BLaER1 (cell line): ENCODE measurements at regions not wholly inside any gene's neighbourhood (a gene's known extent, or its start where the extent isn't known, plus 50 kb on each side); places are given as distances from the start of the nearest gene placed in this dataset.
"Not testable (repeated sequence)": the region's sequence is repeated elsewhere in the genome, so short reads cannot be mapped to it uniquely, and the experiment has no call there.

Source experiments
- H3K27ac ChIP-seq: shearing (Covaris generic); formaldehyde crosslinking; 2 replicates; pipeline ENCODE4 v1.8.1; 2022
- H3K27me3 ChIP-seq: shearing (Covaris generic); formaldehyde crosslinking; 2 replicates; pipeline ENCODE4 v1.8.1; 2022
- H3K36me3 ChIP-seq: shearing (Covaris generic); formaldehyde crosslinking; 2 replicates; pipeline ENCODE4 v1.8.1; 2022
- H3K4me1 ChIP-seq: shearing (Covaris generic); formaldehyde crosslinking; 2 replicates; pipeline ENCODE4 v1.8.1; 2022
- H3K4me2 ChIP-seq: shearing (Covaris generic); formaldehyde crosslinking; 2 replicates; pipeline ENCODE4 v1.8.1; 2022
- H3K4me3 ChIP-seq: shearing (Covaris generic); formaldehyde crosslinking; 2 replicates; pipeline ENCODE4 v1.8.1; 2022
- H3K9ac ChIP-seq: shearing (Covaris generic); formaldehyde crosslinking; 2 replicates; pipeline ENCODE4 v1.8.1; 2022
- H3K9me3 ChIP-seq: shearing (Covaris generic); formaldehyde crosslinking; 2 replicates; pipeline ENCODE4 v1.8.1; 2022
- H4K20me1 ChIP-seq: shearing (Covaris generic); formaldehyde crosslinking; 2 replicates; pipeline ENCODE4 v1.8.1; 2022
- Cebpa-rat ChIP-seq: shearing (Covaris generic); IDR thresholded peaks from 2 replicates; pipeline ENCODE4 v1.8.1; 2022

DNA sequence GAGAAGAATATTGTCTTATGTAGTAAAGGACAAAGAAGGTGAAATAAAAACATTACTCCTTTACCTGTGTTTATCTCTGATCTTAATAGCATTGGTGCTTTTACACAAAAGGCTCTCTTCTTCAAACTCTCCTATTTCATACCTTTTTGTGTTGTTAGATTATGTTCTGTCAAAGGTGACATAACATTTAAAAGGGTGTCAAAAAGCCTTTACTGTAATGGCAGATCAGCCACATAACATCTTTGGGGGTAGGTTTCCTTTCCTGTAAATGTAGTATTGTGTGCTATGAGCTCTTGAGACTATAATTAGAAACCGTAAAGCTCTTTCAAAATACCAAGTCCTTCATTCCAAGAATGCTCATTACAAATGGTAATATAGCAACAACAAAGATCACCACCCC, 400.1 kb downstream of the LNPK start:
- H3K27me3 ChIP-seq = no peaks in the 10 kb centered on the region
- H3K36me3 ChIP-seq = no peaks in the 10 kb centered on the region
- no peak overlapping the region for H3K4me2 ChIP-seq
- H3K9me3 ChIP-seq = no peaks in the 10 kb centered on the region
- no peak overlapping the region for H3K4me3 ChIP-seq
- no peak for TF ChIP-seq Cebpa-rat
- no peak overlapping the region for H3K27ac ChIP-seq
- H4K20me1 ChIP-seq = no peaks in the 10 kb centered on the region
- no peak overlapping the region for H3K9ac ChIP-seq
- H3K4me1 ChIP-seq = no peaks in the 10 kb centered on the region

DNA sequence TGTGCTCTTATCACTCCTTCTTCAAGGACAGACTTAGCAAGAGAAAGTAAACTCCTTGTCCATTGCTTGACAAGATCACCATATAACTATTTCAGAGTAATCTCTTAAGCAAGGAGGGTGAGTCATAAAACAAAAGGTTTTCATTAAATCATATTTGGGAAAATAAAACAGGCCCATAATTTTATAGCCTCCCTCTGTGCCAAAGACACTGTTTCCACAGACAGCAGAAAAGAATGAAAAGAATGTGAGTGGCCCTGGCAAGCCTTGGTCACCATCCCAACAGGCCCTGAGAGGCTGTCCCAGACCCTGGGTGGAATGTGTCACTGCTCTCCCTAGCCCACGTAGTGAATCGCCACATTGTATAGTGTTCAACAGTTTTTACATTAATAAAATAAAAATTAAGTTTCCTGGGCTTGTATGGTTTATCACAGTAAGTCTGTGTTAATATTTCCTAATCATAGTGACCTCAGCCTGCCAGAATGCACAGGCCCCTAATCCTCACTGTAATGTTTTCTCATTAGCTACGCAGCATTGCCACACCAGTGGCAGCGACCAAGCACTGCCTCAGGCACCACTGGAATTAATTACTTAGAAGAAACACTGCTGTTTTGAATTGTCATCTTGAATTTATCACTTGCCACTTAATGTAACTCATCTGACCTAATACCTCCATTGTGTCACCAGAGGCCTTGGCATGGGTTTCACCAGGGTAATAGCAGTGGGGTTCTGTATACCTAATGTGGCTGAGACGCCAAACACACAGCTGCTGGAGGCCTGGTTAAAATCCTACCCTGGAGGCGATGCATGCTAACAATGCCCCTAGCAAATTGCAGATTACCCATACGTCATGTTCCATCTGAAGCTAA, 401.9 kb downstream of the LNPK start:
- Histone ChIP-seq H3K27ac (no peak overlapping the region), H3K4me3 (no peak overlapping the region), H3K4me1 (no peaks in the 10 kb centered on the region), H3K36me3 (no peaks in the 10 kb centered on the region), H3K27me3 (no peaks in the 10 kb centered on the region), H3K9me3 (no peaks in the 10 kb centered on the region), H3K4me2 (no peak overlapping the region), H3K9ac (no peak overlapping the region), H4K20me1 (no peaks in the 10 kb centered on the region)
- no peak for TF ChIP-seq Cebpa-rat

DNA sequence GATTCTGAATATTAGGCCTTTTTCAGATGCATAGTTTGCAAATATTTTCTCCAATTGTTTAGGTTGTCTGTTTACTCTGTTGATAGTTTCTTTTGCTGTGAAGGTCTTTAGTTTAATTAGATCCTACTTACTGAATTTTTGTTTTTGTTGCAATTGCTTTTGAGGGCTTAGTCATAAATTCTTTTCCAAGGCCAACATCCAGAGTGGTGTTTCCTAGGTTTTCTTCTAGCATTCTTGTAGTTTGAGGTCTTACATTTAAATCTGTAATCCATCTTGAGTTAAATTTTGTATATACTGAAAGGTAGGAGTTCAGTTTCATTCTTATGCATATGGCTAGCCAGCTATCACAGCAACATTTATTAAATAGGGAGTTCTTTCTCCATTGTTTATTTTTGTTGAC, 404.8 kb downstream of the LNPK start:
- Histone ChIP-seq H3K36me3 (no peaks in the 10 kb centered on the region), H3K4me1 (no peaks in the 10 kb centered on the region), H3K4me3 (no peak overlapping the region), H3K4me2 (no peak overlapping the region), H3K9me3 (no peaks in the 10 kb centered on the region), H4K20me1 (no peaks in the 10 kb centered on the region), H3K27ac (no peak overlapping the region), H3K27me3 (no peaks in the 10 kb centered on the region), H3K9ac (no peak overlapping the region)
- no peak for TF ChIP-seq Cebpa-rat

DNA sequence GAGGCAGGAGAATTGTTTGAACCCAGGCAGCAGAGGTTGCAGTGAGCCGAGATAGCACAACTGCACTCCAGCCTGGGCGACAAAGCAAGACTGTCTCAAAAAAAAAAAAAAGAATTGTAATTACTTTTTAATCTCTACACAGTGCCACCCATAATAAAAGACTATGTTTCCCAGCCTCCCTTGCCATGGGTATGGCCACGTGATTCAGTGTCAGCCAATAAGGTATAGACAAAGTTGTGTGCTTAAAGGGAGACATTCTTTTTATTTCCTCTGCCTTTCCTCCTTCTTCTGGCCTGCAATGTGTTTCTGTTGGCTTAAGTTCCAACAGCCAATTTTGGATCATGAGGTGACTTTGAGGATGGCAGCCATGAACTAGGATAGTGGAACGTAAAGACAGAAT, 406.9 kb downstream of the LNPK start:
- Histone ChIP-seq H3K4me3 (no peak overlapping the region), H3K9ac (no peak overlapping the region)
- TF ChIP-seq Cebpa-rat = no peak

DNA sequence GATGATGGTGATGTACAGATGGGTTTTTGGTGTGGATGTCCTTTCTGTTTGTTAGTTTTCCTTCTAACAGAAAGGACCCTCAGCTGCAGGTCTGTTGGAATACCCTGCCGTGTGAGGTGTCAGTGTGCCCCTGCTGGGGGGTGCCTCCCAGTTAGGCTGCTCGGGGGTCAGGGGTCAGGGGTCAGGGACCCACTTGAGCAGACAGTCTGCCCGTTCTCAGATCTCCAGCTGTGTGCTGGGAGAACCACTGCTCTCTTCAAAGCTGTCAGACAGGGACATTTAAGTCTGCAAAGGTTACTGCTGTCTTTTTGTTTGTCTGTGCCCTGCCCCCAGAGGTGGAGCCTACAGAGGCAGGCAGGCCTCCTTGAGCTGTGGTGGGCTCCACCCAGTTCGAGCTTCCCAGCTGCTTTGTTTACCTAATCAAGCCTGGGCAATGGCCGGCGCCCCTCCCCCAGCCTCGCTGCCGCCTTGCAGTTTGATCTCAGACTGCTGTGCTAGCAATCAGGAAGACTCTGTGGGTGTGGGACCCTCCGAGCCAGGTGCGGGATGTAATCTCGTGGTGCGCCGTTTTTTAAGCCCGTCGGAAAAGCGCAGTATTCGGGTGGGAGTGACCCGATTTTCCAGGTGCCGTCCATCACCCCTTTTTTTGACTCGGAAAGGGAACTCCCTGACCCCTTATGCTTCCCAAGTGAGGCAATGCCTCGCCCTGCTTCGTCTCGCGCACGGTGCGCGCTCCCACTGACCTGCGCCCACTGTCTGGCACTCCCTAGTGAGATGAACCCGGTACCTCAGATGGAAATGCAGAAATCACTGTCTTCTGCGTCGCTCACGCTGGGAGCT, 408.2 kb downstream of the LNPK start:
- H3K36me3 ChIP-seq = not testable (repeated sequence)

More for the DNA sequence above, 406.9 kb downstream of the LNPK start:
- Histone ChIP-seq H3K4me2 (no peak overlapping the region), H3K27me3 (no peaks in the 10 kb centered on the region), H3K4me1 (no peaks in the 10 kb centered on the region), H3K27ac (no peak overlapping the region), H4K20me1 (no peaks in the 10 kb centered on the region), H3K9me3 (no peaks in the 10 kb centered on the region), H3K36me3 (no peaks in the 10 kb centered on the region)

DNA sequence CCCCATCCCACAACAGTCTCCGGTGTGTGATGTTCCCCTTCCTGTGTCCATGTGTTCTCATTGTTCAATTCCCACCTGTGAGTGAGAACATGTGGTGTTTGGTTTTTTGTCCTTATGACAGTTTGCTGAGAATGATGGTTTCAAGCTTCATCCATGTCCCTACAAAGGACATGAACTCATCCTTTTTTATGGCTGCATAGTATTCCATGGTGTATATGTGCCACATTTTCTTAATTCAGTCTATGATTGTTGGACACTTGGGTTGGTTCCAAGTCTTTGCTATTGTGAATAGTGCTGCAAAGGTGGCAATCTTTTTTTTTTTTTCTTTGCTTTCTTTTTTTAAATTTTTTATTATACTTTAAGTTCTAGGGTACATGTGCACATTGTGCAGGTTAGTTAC, 406.7 kb upstream of the ATP5MC3 start:
- H3K27me3 ChIP-seq, H3K4me2 ChIP-seq, H3K36me3 ChIP-seq, H3K9me3 ChIP-seq, H3K27ac ChIP-seq, H3K4me3 ChIP-seq, H4K20me1 ChIP-seq, H3K9ac ChIP-seq: not testable (repeated sequence)
- peaks cover 11% of the 10 kb centered on the region for H3K4me1 ChIP-seq

More for the DNA sequence above, 408.2 kb downstream of the LNPK start:
- not testable (repeated sequence) for H3K4me1 ChIP-seq, H3K4me2 ChIP-seq, H3K27me3 ChIP-seq, H3K4me3 ChIP-seq, H3K9me3 ChIP-seq, H3K9ac ChIP-seq, H4K20me1 ChIP-seq, H3K27ac ChIP-seq

DNA sequence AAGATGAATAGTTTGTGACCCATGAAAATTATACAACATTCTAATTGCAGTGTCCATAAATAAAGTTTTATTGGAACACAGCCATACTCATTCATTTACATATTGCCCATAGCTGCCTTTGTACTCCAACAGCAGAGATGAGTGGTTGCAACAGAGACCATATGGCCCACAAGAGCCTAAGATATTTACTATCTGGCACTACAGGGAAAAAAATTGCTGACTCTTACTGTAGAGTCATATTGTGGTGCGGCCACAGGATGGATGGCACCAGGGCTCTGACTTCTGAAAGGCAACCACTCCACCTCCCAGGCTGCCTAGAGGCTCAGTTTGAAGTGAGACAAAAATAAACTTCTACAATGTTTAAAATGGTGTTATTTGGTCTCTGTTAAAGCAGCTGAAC, 404.0 kb upstream of the ATP5MC3 start:
- H3K4me1 ChIP-seq = peaks cover 24% of the 10 kb centered on the region
- H3K9ac ChIP-seq = no peak overlapping the region
- no peak overlapping the region for H3K27ac ChIP-seq
- H3K4me2 ChIP-seq = no peak overlapping the region
- TF ChIP-seq Cebpa-rat = no peak
- no peaks in the 10 kb centered on the region for H3K36me3 ChIP-seq
- H3K27me3 ChIP-seq = no peaks in the 10 kb centered on the region
- H3K9me3 ChIP-seq = no peaks in the 10 kb centered on the region
- H3K4me3 ChIP-seq = no peak overlapping the region
- H4K20me1 ChIP-seq = no peaks in the 10 kb centered on the region

DNA sequence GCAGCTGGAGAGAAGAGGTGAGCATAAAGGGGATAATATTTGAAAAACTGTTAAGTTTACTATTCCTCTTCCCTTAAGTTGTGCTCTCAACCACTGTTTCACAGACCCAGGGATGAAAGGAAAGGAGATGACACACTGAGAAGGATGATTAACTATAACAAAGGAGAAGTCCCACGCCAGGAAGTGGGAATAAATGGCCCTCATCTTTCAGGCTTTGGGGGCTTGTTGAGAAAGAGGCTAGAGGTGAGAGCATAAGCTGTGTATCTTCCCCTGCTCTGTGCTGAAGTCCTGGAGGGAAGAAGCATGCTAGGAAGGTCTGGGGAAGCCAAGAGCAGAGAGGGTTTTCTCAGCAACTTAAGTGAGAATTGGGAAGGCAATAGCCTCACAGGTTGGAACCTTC, 399.1 kb upstream of the ATP5MC3 start:
- H3K27ac ChIP-seq = no peak overlapping the region
- H3K4me1 ChIP-seq = peaks cover 39% of the 10 kb centered on the region
- no peak overlapping the region for H3K4me2 ChIP-seq
- no peaks in the 10 kb centered on the region for H4K20me1 ChIP-seq
- no peaks in the 10 kb centered on the region for H3K36me3 ChIP-seq
- no peak overlapping the region for H3K4me3 ChIP-seq
- H3K9me3 ChIP-seq = no peaks in the 10 kb centered on the region
- TF ChIP-seq Cebpa-rat = no peak
- H3K27me3 ChIP-seq = no peaks in the 10 kb centered on the region
- no peak overlapping the region for H3K9ac ChIP-seq

DNA sequence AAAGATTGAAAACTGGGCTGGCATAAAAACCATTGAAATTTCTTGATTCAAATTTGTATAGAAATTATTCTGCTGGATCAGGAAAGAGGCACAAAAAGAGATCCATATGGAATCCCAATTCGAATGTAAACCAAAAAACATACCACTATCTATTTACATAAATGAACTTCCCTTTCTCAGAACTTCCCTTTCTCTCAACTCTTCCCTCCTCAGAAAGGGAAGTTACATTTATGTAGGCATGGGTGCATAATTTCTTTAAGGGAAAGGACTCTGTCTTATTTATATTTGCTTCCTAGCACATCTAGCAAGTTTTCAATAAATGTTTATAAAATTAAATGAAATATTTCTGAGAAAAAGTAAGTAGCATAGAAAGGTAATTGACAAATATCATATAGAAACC, 398.1 kb upstream of the ATP5MC3 start:
- Histone ChIP-seq H3K36me3 (no peaks in the 10 kb centered on the region), H3K27me3 (no peaks in the 10 kb centered on the region), H3K9ac (no peak overlapping the region), H3K9me3 (no peaks in the 10 kb centered on the region), H4K20me1 (no peaks in the 10 kb centered on the region), H3K4me1 (peaks cover 47% of the 10 kb centered on the region), H3K4me3 (no peak overlapping the region), H3K27ac (no peak overlapping the region), H3K4me2 (no peak overlapping the region)
- TF ChIP-seq Cebpa-rat = no peak

DNA sequence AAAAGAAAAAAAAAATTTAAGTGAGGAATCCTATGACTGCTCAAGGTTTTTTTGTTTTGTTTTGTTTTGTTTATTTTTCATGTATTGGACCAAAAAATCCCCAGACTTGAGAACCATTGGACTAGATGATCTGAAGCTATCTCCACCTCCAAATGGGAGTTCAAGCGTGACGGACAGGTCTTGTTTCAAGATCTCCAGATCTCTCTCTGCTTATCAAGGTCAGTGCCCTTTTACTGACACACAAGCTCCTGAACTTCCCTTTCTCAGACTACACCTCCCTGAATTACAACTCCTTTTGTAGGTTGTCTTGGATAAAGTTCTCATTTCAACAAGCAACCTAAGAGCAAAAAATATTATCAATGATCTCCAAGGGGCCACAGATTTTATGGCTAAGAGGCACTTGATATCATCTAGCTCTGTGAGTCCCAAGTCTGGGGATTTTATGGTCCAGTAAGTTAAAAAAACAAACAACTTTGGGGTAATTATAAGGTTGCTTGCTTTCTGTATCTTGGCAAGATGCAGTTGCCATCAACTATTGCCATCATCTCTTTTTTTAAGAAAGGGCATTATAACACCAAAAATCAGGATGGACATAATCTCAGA, 396.0 kb upstream of the ATP5MC3 start:
- TF ChIP-seq Cebpa-rat = no peak
- H3K4me3 ChIP-seq = no peak overlapping the region
- no peak overlapping the region for H3K27ac ChIP-seq
- no peaks in the 10 kb centered on the region for H3K9me3 ChIP-seq
- H3K4me1 ChIP-seq = peaks cover 43% of the 10 kb centered on the region
- no peaks in the 10 kb centered on the region for H3K36me3 ChIP-seq
- no peak overlapping the region for H3K9ac ChIP-seq
- peak overlapping the region; percentile 62; the same call in 1 of the 2 replicates for H3K4me2 ChIP-seq
- no peaks in the 10 kb centered on the region for H4K20me1 ChIP-seq
- no peaks in the 10 kb centered on the region for H3K27me3 ChIP-seq
